Activated CD8-positive, alpha-beta memory T cell treated with anti-CD3 and anti-CD28 coated beads for 24 hours (primary cell): ENCODE measurements at regions not wholly inside any gene's neighbourhood (a gene's known extent, or its start where the extent isn't known, plus 50 kb on each side); places are given as distances from the start of the nearest gene placed in this dataset.
"Not testable (repeated sequence)": the region's sequence is repeated elsewhere in the genome, so short reads cannot be mapped to it uniquely, and the experiment has no call there.

Experiments used
- DNase-seq: peaks from one replicate; pipeline ENCODE4 v3.0.0-alpha.2; 2020

DNA sequence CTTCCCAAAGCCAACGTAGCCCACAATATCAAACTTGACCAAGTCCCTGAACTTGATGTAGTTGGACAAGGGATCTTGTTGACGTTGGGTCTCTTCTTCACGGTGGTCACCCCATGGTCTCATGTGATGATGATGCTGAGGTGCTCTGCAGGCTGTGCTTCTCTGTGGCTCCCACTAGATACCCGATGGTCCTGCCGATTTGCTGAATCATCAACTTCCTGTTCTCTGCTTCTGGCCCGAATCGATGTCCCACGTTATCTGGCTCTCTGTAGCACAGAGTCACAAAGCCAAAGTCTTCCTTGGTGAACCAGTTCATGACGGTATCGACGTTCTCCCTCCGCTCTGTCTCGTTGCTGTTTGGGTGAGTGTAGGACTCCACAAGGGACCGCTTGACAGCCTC, 201.0 kb downstream of the ADRA2C start:
- not testable (repeated sequence) for DNase-seq

DNA sequence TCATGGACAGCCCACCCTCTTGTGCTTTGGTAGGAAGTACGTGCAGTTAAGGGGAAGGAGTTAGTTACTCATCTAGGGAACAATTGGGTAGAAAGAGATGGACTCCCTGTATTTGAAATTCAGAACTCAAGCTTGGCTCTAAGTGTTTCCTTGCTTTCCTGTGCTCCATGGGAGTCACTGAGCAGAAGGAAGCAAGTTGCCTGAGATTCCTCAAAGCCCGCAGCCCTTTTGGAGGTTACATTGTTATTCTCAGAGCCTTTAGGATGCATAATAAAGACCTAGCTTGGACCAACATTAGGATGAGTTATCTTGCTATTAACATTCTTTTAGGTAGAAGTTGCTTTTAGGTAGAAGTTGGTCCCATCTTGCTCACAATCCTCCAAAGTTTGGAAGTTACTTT, 206.4 kb downstream of the ADRA2C start:
- not testable (repeated sequence) for DNase-seq

DNA sequence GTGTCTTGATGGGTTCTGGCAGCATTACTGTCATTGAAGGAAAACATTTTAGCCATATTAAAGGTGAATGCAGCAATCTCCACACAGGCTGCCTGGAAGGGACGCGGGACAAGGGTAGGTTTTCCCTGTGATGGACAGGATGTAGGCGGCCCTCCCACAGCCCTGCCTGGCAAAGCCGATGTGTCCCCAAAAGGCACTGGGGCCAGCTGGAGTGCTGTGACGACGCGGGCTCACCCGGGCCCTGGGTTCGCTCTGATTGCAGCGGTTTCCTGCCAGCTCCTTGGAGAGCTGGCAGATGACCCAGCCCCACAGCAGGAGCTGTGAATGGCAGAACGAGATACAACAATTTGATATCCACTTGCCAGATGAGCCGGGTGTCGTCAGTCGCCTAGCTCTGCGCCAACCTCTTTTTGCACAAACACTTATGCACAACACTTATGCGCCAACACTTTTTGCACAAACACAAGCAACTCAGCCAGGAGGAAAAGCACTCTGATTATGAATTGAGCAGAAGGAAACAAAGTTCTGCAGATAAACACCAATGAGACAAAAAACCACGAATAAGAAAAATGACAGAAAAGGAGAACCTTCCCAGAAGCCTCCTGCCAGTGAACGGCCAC, 207.5 kb downstream of the ADRA2C start:
- not testable (repeated sequence) for DNase-seq

DNA sequence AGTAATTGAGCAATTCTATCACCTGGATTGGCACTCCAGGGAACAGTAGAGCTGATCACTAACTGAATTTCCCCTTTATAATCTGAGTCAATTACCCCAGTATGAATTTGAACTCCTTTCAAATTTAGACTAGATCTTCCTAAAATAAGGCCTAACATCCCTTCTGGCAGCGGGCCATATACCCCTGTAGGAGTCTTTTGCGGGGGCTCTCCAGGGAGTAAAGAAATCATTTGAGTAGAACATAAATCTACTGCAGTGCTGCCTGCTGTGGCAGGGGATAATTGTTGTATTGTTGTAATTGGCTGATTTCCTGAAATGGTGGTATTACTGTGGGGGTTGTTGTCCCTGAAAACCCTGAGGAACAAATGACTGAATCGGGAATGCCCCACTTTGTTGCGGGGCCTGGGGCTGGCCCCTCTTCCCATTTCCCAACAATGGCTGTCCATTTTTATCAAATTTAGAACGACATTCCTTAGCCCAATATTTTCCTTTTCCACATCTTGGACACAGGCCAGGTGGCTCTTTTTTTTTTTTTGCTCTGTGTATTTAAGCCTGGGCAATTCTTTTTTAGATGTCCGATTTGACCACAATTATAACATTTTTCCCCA, 217.4 kb downstream of the ADRA2C start:
- not testable (repeated sequence) for DNase-seq

DNA sequence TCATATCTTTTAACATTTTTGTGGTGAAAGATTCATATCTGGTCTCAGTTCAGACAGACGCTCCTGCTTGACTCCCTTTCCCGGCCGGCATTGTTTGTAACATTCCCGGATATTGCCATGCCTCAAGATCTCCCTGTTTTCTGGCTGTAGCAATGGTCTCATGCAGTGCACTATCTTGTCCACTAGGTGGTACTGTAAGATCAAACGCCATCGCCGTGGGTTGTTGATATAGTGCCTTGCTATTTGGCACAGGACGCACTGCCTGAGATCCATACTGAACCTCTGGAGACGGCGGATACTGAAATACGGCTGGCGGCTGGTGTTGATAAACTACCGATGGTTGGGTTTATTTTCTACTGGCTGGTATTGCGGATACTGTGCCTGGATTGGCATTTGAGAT, 218.6 kb downstream of the ADRA2C start:
- not testable (repeated sequence) for DNase-seq

DNA sequence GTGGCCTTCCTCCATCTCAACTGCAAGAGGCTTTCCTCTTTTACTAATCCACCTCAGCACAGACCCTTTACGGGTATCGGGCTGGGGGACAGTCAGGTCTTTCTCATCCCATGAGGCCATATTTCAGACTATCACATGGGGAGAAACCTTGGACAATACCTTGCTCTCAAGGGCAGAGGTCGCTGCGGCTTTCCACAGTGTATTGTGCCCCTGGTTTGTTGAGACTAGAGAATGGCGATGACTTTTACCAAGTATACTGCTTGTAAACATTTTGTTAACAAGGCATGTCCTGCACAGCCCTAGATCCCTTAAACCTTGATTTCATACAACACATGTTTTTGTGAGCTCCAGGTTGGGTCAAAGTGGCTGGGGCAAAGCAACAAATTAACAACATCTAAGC, 220.2 kb downstream of the ADRA2C start:
- not testable (repeated sequence) for DNase-seq

DNA sequence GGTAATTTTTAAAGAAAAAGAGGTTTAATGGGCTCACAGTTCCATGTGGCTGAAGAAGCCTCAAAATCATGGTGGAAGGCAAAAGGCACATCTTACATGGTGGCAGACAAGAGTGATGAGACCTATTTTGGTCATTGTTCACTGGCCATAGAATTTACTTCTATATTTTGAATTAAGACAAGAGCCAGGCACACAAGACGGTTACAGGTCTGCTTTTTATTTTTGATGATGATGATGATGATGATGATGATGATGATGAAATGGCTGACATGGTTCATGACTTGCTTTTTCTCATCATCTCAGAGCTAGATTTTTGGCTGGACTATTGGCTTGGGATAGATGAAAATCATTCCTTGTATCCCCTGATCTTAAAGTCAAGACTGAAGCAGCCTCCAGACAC, 229.3 kb downstream of the OTOP1 start:
- DNase-seq, result not testable (repeated sequence)

DNA sequence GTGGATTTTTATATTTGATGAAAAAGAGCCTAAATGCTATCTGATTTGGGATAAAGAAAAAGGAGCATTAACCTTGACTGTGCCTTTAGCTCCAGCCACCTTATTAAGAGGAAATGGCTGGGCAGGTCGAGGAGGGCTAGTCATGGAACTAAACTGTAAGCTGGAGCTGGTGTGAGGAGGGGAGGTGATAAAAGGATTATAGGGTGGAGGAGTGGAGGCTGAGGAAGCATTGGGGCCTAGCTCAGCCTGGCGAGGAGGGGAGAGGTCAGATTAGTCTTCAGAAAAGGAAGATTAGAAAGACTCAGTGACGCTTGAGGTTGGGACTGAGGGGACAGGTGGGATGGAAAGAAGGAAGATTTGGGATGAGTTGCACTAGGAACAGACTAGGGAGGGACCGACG, 222.7 kb downstream of the OTOP1 start:
- DNase-seq, result not testable (repeated sequence)

DNA sequence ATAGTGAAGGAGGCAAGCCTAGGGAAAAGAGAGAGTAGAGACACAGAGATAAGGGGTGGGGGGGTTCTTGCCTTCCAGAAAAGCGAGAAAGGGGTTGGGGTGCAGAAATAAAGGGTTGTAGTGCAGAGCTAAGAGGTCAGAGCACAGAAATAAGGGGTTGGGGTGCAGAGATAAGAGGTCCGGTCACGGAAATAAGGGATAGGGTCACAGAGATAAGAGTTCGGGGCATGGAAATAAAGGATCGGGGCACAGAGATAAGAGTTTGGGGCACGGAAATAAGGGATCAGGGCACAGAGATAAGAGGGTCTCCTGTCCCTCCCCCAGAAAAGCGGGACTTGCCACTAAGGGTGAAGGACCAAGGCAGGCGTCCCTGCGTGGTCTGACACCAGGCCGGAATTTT, 222.0 kb downstream of the OTOP1 start:
- not testable (repeated sequence) for DNase-seq

DNA sequence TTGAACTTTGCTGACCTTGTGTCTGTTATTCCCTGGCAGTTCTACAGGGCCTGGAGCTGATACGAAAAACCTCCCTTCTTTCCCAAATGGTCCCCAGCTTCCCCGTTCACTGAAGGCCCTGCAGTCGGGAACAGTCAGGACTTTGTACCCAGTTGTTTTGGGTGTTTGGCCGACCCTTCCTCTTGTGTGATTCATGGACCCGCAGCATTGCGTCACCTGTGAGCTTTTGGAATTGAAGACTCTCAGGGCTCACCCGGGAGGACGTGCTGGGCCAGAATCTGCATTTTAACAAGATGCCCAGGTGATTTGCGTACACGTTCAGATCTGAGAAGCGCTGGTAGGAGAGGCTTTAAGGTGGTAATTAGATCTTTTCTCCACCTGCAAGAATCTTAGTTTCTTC, 220.4 kb downstream of the OTOP1 start:
- DNase-seq, result not testable (repeated sequence)

DNA sequence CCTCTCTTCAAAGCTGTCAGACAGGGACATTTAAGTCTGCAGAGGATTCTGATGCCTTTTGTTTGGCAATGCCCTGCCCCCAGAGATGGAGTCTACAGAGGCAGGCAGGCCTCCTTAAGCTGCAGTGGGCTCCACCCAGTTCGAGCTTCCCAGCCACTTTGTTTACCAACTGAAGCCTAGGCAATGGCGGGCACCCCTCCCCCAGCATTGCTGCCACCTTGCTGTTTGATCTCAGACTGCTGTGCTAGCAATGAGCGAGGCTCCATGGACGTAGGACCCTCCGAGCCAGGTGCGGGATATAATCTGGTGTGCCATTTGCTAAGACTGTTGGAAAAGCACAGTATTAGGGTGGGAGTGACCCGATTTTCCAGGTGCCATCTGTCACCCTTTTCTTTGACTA, 207.7 kb downstream of the OTOP1 start:
- DNase-seq, result not testable (repeated sequence)

DNA sequence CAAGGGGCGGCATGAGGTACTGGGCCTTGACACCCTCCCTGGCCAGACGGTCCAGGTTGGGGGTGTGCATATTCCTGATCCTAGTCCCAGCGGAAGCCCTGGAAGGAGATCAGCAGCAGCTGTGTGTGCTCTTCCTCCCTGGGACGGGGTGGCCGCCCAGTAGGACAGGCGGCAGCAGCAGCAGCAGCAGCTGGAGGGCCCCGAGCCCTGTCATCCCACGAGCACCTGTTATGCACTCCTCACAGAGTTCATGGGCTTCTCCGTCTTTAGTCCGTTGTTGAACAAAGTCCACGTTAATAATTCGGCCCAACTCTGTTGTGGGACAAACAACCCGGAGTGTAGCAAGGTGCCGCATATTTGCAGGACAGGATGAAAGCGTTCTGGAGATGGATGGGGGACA, 205.6 kb downstream of the OTOP1 start:
- DNase-seq, result not testable (repeated sequence)

DNA sequence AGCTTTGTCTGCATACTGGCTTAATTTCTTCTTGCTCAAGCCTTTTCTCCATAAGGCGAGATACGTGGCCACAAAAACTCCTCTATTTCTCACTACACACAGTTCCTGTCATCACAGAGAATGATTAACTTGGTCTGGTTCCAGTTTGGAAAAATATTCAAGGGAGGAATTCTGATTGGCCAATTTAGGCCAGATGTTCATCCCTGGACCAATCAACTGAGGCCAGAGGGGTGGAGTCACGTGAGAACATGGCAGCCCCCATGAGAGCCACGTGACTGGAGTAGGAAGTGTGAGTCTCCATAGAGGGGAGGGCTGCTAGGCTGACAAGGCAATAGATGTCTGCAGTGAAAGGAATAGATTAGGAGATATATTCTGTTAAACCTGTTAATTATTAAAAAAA, 200.0 kb downstream of the OTOP1 start:
- not testable (repeated sequence) for DNase-seq

DNA sequence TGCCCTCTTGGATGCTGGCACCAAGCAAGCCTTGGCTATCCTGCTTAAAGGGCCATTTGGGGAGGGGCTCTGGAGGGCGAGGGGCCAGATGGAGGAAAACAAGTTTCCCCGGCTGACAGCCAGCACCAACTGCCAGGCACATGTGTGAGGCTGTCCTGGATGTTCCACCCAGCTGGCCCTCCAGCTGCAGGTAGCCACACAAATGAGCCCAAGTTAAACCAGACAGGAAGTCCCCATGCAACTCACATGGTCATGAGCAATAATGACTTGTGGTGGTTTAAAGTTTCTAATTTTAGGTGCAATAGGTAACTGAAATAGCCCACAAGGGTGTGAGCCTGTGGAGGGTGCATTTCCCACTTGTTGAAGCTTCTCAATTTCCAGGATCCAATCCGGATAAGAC, 198.0 kb downstream of the OTOP1 start:
- DNase-seq, result not testable (repeated sequence)

DNA sequence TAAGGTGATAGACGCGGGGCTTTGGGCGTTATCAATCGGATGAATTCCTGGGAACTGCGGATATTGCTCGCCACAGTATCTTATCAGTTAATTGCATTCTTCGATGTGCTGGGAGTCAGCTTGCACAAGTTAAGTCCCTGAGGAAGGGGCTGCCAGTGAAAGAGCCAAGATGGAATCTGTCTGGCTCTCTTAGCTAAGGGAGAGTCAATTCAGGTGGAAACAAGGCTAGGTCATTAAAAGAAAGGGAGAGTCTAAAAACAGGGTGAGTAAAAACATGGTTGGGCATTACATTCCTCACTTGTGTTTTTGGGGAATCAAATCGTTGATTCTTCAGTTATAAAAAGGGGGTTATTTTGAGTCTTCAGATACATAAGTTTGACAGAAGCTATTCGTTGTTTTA, 196.2 kb downstream of the OTOP1 start:
- not testable (repeated sequence) for DNase-seq

DNA sequence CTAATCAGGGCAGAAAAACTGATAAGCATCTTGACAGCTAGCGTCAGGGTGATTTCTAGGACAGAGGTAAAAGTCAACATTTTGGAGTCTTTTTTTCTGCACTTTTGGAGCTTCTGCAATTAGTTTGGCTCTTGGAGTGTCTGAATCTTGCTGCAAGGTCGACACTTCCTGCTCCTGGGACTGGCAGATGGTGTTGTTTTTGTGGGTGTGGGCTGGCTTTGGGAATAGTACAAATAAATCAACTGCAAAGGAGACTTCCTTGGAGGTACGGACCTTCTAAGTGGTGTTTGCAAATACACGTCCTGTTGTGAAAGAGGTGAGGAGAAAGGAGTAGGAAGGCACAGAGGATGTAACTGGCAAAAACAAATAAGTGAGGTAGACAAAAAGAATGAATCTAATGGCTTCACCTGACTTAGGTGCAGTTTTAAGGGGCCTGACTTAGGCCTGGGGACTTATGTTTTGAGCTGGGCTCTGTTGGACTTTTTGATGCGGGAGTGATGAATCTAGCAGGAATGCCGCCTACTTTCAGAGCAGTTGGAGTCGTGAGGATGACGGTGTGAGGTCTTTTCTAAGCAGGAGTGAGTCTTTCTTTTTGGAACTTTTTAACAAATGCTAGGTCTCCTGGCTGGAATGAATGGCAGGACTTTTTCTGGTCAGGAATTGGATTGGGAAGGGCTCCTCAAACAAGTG, 195.1 kb downstream of the OTOP1 start:
- not testable (repeated sequence) for DNase-seq

DNA sequence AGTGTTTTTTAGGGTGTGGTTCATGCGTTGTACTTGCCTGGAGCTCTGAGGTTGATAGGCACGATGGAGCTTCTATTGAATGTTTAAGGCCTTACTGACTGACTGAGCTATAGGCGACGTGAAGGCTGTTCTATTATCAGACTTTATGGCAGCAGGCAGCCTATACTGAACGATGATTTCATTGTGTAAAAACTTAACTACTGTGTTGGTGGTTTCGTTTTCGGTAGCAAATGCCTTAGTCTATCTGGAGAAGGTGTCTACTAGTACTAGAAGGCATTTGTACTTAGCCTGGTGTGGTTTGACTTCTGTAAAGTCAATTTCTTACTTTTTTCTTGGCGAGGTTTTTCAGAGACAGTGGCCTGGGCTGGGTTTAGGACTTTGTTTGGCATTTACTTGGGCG, 194.4 kb downstream of the OTOP1 start:
- not testable (repeated sequence) for DNase-seq

DNA sequence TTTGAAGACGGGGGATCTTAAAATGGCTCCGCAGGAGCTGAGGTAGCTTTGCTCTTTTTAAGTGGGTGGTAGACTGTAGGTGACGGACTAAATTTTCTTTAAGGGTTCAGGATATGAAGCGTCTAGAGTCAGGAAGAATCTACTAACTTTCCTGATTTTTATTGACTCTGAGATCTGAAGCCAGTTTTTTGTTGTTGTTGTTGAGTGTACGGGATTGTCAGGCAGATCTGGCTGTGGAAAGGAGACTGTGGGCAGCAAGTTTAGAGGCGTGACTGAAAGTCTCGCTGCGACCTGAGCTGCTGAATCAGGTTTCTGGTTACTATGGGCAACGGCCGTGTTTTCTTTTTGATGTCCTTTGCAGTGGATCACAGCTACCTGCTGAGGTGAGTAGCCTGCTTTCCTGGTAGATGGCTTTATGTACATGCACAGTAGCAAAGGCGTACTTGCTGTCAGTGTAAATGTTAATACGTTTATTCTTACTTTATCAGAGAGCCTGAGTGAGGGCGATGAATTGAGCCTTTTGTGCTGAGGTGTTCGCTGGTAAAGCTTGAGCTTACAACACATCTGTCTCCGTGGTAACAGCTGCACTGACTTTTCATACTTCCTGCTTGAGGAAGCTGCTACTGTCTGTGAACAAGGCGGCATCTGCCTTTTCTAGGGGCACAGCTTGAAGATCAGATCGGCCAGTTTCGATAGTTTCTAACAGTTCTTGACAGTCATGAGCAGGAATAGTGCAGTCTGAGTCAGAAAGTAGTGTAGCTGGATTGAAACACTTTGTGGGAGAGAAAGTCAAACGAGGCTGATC, 193.7 kb downstream of the OTOP1 start:
- DNase-seq, result not testable (repeated sequence)

DNA sequence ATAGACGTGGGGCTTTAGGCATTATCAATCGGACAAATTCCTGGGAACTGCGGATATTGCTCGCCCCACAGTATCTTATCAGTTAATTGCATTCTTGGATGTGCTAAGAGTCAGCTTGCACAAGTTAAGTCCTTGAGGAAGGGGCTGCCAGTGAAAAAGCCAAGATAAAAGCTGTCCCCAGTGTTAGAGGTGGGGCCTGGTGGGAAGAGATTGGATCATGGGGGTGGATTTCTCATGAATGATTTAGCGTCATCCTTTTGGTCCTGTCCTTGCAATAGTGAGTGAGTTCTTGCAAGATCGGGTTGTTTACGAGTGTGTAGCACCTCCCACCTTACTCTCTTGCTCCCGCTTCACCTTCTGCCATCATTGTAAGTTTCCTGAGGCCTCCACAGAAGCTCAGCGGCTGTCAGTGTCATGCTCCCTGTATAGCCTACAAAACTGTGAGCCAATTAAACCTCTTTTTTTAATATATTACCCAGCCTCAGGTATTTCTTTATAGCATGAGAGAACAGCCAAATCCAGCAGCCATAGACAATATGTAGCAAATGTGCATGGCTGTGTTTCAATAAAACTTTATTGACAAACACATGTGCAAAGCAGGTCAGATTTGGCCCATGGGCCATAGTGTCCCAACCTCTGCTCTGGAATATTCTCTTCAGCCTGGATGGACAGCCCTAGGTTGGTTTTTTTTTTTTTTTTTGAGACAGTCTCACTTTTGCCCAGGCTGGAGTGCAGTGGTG, 189.2 kb downstream of the OTOP1 start:
- not testable (repeated sequence) for DNase-seq

DNA sequence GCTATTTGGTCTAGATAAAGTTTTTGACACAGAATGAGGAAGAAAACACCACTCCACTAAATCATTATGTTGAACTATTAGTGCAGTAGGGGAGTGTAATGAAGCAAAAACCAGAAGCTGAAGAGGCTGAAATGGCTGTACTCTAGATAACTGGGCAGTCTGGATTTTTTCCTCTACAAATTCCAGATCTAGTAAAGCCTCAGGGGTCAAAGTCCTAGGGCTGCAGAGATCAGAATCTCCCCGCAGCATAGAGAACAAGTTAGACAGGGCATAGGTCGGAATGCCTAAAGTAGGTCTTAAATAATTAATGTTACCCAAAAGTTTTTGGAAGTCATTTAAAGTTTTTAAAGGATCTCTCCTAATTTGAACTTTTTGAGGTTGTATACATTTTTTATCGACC, 180.9 kb downstream of the OTOP1 start:
- not testable (repeated sequence) for DNase-seq

DNA sequence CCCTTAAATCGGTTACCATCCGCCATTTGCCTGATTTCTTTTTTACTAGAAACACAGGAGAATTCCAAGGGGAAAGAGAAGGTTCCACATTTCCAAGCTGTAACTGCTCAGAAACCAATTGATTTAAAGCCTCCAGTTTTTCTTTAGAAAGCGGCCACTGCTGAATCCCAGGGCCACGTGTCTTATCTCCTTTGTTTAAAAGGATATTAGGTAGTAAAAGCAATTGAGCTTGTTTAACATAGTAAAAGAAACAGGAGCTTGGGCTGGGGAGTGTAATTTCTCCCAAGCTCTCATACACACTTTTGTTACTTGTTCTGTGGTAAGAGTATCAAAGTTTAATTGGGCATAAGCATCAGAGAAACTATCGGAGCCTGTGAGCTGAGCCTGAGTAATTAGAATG, 180.0 kb downstream of the OTOP1 start:
- not testable (repeated sequence) for DNase-seq

DNA sequence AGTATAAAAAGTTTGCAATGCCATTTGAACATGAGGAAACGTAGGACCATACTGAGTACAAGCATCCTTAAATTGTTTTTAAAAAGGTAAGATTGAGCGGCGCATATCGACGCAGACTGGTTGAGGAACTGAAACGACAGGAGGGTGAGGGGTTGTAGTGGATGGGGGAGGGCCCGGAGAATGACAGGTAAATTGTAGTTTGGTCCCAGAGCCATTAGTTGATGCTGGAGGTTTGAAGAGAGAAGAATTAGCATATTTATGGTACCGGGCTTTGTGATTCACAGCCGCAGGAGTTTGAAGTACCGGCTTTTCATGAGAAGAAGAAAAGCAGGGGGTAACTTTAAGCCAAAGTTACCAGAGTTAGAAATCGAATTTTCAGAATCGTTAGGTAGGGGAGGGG, 179.5 kb downstream of the OTOP1 start:
- not testable (repeated sequence) for DNase-seq

DNA sequence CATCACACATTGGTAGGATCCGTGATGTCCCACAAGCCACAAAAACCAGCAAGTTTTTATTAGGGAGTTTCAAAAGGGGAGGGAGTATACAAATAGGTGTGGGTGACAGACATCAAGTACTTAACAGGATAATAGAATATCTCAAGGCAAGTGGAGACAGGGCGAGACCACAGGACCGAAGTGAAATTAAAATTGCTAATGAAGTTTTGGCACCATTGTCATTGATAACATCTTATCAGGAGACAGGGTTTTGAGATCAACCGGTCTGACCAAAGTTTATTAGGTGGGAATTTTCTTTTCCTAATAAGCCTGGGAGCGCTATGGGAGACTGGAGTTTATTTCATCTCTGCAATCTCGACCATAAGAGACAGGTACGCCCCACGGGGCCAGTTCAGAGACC, 178.5 kb downstream of the OTOP1 start:
- not testable (repeated sequence) for DNase-seq
